B cell (primary cell): ENCODE measurements at regions not wholly inside any gene's neighbourhood (a gene's known extent, or its start where the extent isn't known, plus 50 kb on each side); places are given as distances from the start of the nearest gene placed in this dataset.

Experiments used
- ATAC-seq: fragments of 200-7000 bp; cut with Tn5 transposase; one replicate; pipeline ENCODE4 v1.10.0; 2021; ENCODE audit warnings: low read depth, mild to moderate bottlenecking, moderate number of reproducible peaks, moderate library complexity
- CTCF ChIA-PET: fragments of 350-600 bp; sonication (Branson Sonifier 250); formaldehyde crosslinking; loops from one replicate; lab custom pipeline; 2021; ENCODE audit warnings: antibody characterized with exemption, inconsistent platforms; lab: Charles Lee
- POLR2A ChIA-PET: fragments of 350-600 bp; sonication (Branson Sonifier 250); formaldehyde crosslinking; loops from one replicate; lab custom pipeline; 2021; ENCODE audit warnings: antibody characterized with exemption; lab: Charles Lee
- DNase-seq: peaks from one replicate; pipeline ENCODE4 v3.0.0; 2013
- H2AFZ ChIP-seq: 2 replicates; pipeline ENCODE4 v1.6.1; 2012; ENCODE audit warnings: mild to moderate bottlenecking, low read depth, low read length; ENCODE audit not compliant: insufficient read depth, poor library complexity, severe bottlenecking
- H3K27ac ChIP-seq, 2 donors: 1 replicate in 1 of 2; 2 replicates in 1 of 2; pipeline ENCODE4 v1.5.1; 2012 to 2013; ENCODE audit warnings: low read length in 2 of 2, mild to moderate bottlenecking in 2 of 2, moderate library complexity in 1 of 2
- H3K27me3 ChIP-seq, 4 experiments: fragments of 200-600 bp in 1 of 4; sonication (generic) in 1 of 4; replicated peaks in 1 of 4; 1 replicate in 2 of 4; 2 replicates in 2 of 4; pipeline versions ENCODE4 v1.6.1 to v1.7.0; 2013 to 2016; ENCODE audit warnings: low read length in 3 of 4, mild to moderate bottlenecking in 2 of 4, mixed read lengths in 1 of 4, moderate library complexity in 1 of 4; ENCODE audit not compliant: insufficient read depth in 4 of 4, control insufficient read depth in 3 of 4; ENCODE audit errors: control extremely low read depth in 1 of 4
- H3K36me3 ChIP-seq, 2 experiments: replicated peaks in 1 of 2; 1 replicate in 1 of 2; 2 replicates in 1 of 2; pipeline versions ENCODE4 v1.6.1 to v1.7.1; 2013; ENCODE audit warnings: low read length in 1 of 2; ENCODE audit not compliant: insufficient read depth in 2 of 2, control insufficient read depth in 1 of 2; ENCODE audit errors: control extremely low read depth in 1 of 2, extremely low read depth in 1 of 2
- H3K4me1 ChIP-seq, 2 donors: fragments of 200-600 bp in 1 of 2; sonication (generic) in 1 of 2; 1 replicate in 1 of 2; 2 replicates in 1 of 2; pipeline versions ENCODE4 v1.5.1 to v1.6.1; 2013 to 2017; ENCODE audit warnings: low read length in 2 of 2; ENCODE audit not compliant: control insufficient read depth in 2 of 2, insufficient read depth in 2 of 2
- H3K4me2 ChIP-seq: replicated peaks from 2 replicates; pipeline ENCODE3; 2012; ENCODE audit warnings: mild to moderate bottlenecking, low read depth, low read length; ENCODE audit not compliant: poor library complexity, severe bottlenecking
- H3K4me3 ChIP-seq, 5 experiments: fragments of 200-600 bp in 1 of 5; sonication (generic) in 1 of 5; 1 replicate in 3 of 5; 2 replicates in 2 of 5; pipeline versions ENCODE4 v1.5.1 to v1.7.0; 2011 to 2016; ENCODE audit warnings: low read length in 4 of 5, mild to moderate bottlenecking in 4 of 5, low read depth in 2 of 5, control low read depth in 1 of 5, moderate library complexity in 1 of 5; ENCODE audit not compliant: insufficient read depth in 1 of 5; ENCODE audit errors: control extremely low read depth in 1 of 5, extremely low read depth in 1 of 5
- H3K79me2 ChIP-seq: fragments of 200-600 bp; sonication (generic); one replicate; pipeline ENCODE4 v1.6.0; 2016; ENCODE audit warnings: low read length; ENCODE audit not compliant: control insufficient read depth, insufficient read depth
- H3K9ac ChIP-seq: fragments of 200-600 bp; sonication (generic); 2 replicates; pipeline ENCODE4 v1.6.1; 2017; ENCODE audit warnings: mild to moderate bottlenecking, low read length, moderate library complexity
- H3K9me3 ChIP-seq, 3 donors: one replicate each; pipeline versions ENCODE4 v1.6.1 to v1.7.1; 2013; ENCODE audit warnings: low read length in 2 of 3; ENCODE audit not compliant: control insufficient read depth in 2 of 3, insufficient read depth in 1 of 3; ENCODE audit errors: control extremely low read depth in 1 of 3
- H4K20me1 ChIP-seq: 2 replicates; pipeline ENCODE4 v1.6.0; 2012; ENCODE audit warnings: mild to moderate bottlenecking, low read length; ENCODE audit not compliant: insufficient read depth, control insufficient read depth, poor library complexity, severe bottlenecking
- H3K27ac Mint-ChIP-seq: one replicate; pipeline ENCODE4 v1.8.0; 2021; ENCODE audit warnings: mixed read lengths
- H3K27me3 Mint-ChIP-seq: one replicate; pipeline ENCODE4 v1.8.0; 2021; ENCODE audit warnings: mixed read lengths
- H3K4me1 Mint-ChIP-seq: one replicate; pipeline ENCODE4 v1.8.0; 2021; ENCODE audit warnings: mixed read lengths
- H3K4me3 Mint-ChIP-seq: one replicate; pipeline ENCODE4 v1.8.0; 2021; ENCODE audit warnings: mixed read lengths
- H3K9me3 Mint-ChIP-seq: one replicate; pipeline ENCODE4 v1.8.0; 2022; ENCODE audit warnings: mixed read lengths; ENCODE audit not compliant: insufficient read depth
- CTCF ChIP-seq: fragments of 200-600 bp; IDR thresholded peaks from one replicate; pipeline ENCODE4 v1.8.0; 2022; ENCODE audit warnings: antibody characterized with exemption, mild to moderate bottlenecking
- EZH2 ChIP-seq: IDR thresholded peaks from 2 replicates; pipeline ENCODE4 v1.6.1; 2012; ENCODE audit warnings: borderline replicate concordance, low read depth, mild to moderate bottlenecking, moderate library complexity, low read length; ENCODE audit not compliant: insufficient read depth, poor library complexity, severe bottlenecking
- WGBS: methylation state at CpG from one replicate; pipeline ENCODE4 v1.1.5; 2013; ENCODE audit warnings: missing lambda C conversion rate; ENCODE audit not compliant: insufficient coverage; 5-methylcytosine and 5-hydroxymethylcytosine counted together
- intact Hi-C: fragments of 100-400 bp; cut with micrococcal nuclease; formaldehyde crosslinking; loops from one replicate; pipeline ENCODE4 v1.10.0; 2022

GRCh38 chr1:187680823-187681222, 852.1 kb downstream of the PLA2G4A start:
- no peak for DNase-seq
- no peaks in the 10 kb centered on the region for H3K27me3 Mint-ChIP-seq
- Histone ChIP-seq H2AFZ (no peak overlapping the region), H3K4me3 (no peak overlapping the region), H3K27ac (no peak overlapping the region), H3K79me2 (no peaks in the 10 kb centered on the region), H3K36me3 (no peaks in the 10 kb centered on the region), H3K27me3 (no peaks in the 10 kb centered on the region), H4K20me1 (no peaks in the 10 kb centered on the region), H3K4me1 (no peaks in the 10 kb centered on the region), H3K9me3 (no peaks in the 10 kb centered on the region), H3K4me2 (no peak overlapping the region), H3K9ac (no peak overlapping the region)
- no peak overlapping the region for H3K27ac Mint-ChIP-seq
- TF ChIP-seq EZH2, result no peak
- TF ChIP-seq CTCF, result no peak
- ATAC-seq, result no peak
- H3K4me1 Mint-ChIP-seq, result no peaks in the 10 kb centered on the region
- no peak overlapping the region for H3K4me3 Mint-ChIP-seq
- no peaks in the 10 kb centered on the region for H3K9me3 Mint-ChIP-seq
- intact Hi-C loops, result no loop called here
- ChIA-PET CTCF (no interaction called here), POLR2A (no interaction called here)
- no CpG with 5 or more reads among the region's 1 CpG for WGBS

GRCh38 chr1:187682112-187682511, 853.4 kb downstream of the PLA2G4A start:
- no peaks in the 10 kb centered on the region for H3K36me3 ChIP-seq
- H3K4me3 Mint-ChIP-seq, result no peak overlapping the region
- H3K4me1 ChIP-seq, result no peaks in the 10 kb centered on the region
- intact Hi-C loops, result no loop called here
- H3K27ac Mint-ChIP-seq, result no peak overlapping the region
- no peaks in the 10 kb centered on the region for H3K4me1 Mint-ChIP-seq
- H3K27me3 Mint-ChIP-seq, result no peaks in the 10 kb centered on the region
- no peak for TF ChIP-seq EZH2
- no peak for TF ChIP-seq CTCF
- no peak overlapping the region for H3K27ac ChIP-seq
- H3K4me2 ChIP-seq, result no peak overlapping the region
- POLR2A ChIA-PET, result no interaction called here
- no peaks in the 10 kb centered on the region for H3K9me3 Mint-ChIP-seq
- ATAC-seq (no peak), DNase-seq (no peak)
- no peaks in the 10 kb centered on the region for H4K20me1 ChIP-seq
- H2AFZ ChIP-seq, result no peak overlapping the region
- no peaks in the 10 kb centered on the region for H3K9me3 ChIP-seq
- no CpG with 5 or more reads among the region's 2 CpGs for WGBS
- no peaks in the 10 kb centered on the region for H3K79me2 ChIP-seq
- H3K9ac ChIP-seq, result no peak overlapping the region
- no peak overlapping the region for H3K4me3 ChIP-seq
- H3K27me3 ChIP-seq, result no peaks in the 10 kb centered on the region
- CTCF ChIA-PET, result no interaction called here
